Endothelial cell of umbilical vein (primary cell): ENCODE measurements at regions not wholly inside any gene's neighbourhood (a gene's known extent, or its start where the extent isn't known, plus 50 kb on each side); places are given as distances from the start of the nearest gene placed in this dataset.

Experiments
- EZH2 ChIP-seq: IDR thresholded peaks from 2 replicates; pipeline ENCODE4 v1.6.1; 2012; ENCODE audit warnings: borderline replicate concordance, low read depth, mild to moderate bottlenecking, moderate library complexity, low read length, inconsistent platforms; ENCODE audit not compliant: severe bottlenecking
- JUN ChIP-seq: IDR thresholded peaks from 2 replicates; pipeline ENCODE4 v1.6.1; 2011; ENCODE audit warnings: borderline replicate concordance, low read depth; ENCODE audit not compliant: insufficient read length, insufficient read depth
- POLR2A ChIP-seq: IDR thresholded peaks from 2 replicates; pipeline ENCODE4 v1.6.1; 2012; ENCODE audit warnings: low read depth, mild to moderate bottlenecking, control low read depth, low read length
- POLR2AphosphoS5 ChIP-seq: IDR thresholded peaks from 2 replicates; pipeline ENCODE4 v1.6.1; 2012; ENCODE audit warnings: low read depth, mild to moderate bottlenecking, control low read depth, low read length, moderate library complexity; ENCODE audit not compliant: insufficient read depth
- TF ChIP-seq, protein P1 (sequence below), 2 donors: IDR thresholded peaks; 1 replicate in 1 of 2; 2 replicates in 1 of 2; pipeline ENCODE4 v1.5.1; 2011; ENCODE audit warnings: low read length in 2 of 2, mild to moderate bottlenecking in 2 of 2, moderate library complexity in 2 of 2, control low read depth in 1 of 2, inconsistent platforms in 1 of 2, low read depth in 1 of 2; ENCODE audit not compliant: insufficient read depth in 1 of 2; ENCODE audit errors: extremely low read depth in 1 of 2
- TF ChIP-seq, protein P2 (sequence below): IDR thresholded peaks from 2 replicates; pipeline ENCODE4 v1.6.1; 2011; ENCODE audit not compliant: insufficient read depth, insufficient read length

DNA sequence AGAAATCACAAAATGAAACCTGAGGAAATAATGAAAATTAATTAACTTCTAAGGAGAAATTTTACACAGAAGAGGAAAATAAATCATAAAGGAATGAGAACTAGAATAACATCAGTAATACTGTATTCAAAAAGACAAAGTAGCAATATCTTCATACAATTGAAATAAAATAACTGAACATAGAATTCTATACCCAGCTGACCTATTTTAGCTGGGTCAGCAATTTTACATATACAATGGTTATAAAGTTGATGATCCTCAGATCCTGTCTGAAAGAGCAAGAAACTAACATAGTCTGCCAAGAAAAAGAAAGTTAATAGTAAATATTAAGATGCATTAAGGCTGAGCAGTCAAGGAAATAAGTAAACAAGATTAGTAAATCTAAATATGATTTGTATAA is 93.0 kb upstream of the P3H2 start:
- TF ChIP-seq, protein P1, sequence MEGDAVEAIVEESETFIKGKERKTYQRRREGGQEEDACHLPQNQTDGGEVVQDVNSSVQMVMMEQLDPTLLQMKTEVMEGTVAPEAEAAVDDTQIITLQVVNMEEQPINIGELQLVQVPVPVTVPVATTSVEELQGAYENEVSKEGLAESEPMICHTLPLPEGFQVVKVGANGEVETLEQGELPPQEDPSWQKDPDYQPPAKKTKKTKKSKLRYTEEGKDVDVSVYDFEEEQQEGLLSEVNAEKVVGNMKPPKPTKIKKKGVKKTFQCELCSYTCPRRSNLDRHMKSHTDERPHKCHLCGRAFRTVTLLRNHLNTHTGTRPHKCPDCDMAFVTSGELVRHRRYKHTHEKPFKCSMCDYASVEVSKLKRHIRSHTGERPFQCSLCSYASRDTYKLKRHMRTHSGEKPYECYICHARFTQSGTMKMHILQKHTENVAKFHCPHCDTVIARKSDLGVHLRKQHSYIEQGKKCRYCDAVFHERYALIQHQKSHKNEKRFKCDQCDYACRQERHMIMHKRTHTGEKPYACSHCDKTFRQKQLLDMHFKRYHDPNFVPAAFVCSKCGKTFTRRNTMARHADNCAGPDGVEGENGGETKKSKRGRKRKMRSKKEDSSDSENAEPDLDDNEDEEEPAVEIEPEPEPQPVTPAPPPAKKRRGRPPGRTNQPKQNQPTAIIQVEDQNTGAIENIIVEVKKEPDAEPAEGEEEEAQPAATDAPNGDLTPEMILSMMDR (IDR thresholded peaks at IDR 0.05; ENCODE audit: extremely low read depth in 1 of 2, insufficient read depth in 1 of 2, low read depth in 1 of 2, low read length in 2 of 2): no peak
- no peak for TF ChIP-seq EZH2
- TF ChIP-seq POLR2A: no peak
- TF ChIP-seq POLR2AphosphoS5: no peak
- TF ChIP-seq JUN: no peak
- TF ChIP-seq, protein P2, sequence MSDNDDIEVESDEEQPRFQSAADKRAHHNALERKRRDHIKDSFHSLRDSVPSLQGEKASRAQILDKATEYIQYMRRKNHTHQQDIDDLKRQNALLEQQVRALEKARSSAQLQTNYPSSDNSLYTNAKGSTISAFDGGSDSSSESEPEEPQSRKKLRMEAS: no peak
